Erythroblast (primary cell): ENCODE measurements at regions not wholly inside any gene's neighbourhood (a gene's known extent, or its start where the extent isn't known, plus 50 kb on each side); places are given as distances from the start of the nearest gene placed in this dataset.
A peak's percentile ranks its signal among the peaks of the same experiment; 100 is the strongest.
"Not testable (repeated sequence)": the region's sequence is repeated elsewhere in the genome, so short reads cannot be mapped to it uniquely, and the experiment has no call there.

Experiments
- DNase-seq, 2 experiments: peaks; one replicate each; lab custom pipeline; 2025; lab: John Stamatoyannopoulos, UW
- GATA1 ChIP-seq: IDR thresholded peaks from 2 replicates; pipeline ENCODE4 v1.6.1; 2011; ENCODE audit warnings: low read depth, mild to moderate bottlenecking, control low read depth, low read length, moderate library complexity
- POLR2A ChIP-seq: IDR thresholded peaks from 2 replicates; pipeline ENCODE4 v1.6.1; 2011; ENCODE audit warnings: mild to moderate bottlenecking, low read length

DNA sequence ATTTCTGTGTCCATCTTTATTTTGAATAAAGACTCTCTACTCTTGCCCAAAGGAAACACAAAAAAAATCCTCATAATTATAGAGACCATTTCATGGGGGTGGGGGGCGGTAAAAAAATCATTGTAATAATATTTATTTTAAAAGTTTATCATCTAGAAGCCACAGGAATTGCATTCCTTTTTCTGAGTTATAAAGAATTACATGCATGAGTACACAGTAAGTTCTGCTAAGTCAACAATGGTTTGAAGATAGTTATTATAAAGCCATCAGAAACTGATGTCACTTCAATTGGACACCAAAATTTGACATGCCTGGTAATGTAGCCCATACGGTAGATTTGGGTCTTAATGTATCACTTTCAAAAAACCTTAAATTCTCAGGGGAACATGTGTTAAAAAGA lies 478.1 kb upstream of the NR5A2 start:
- no peak for TF ChIP-seq POLR2A
- TF ChIP-seq GATA1: no peak
- DNase-seq: no peak

DNA sequence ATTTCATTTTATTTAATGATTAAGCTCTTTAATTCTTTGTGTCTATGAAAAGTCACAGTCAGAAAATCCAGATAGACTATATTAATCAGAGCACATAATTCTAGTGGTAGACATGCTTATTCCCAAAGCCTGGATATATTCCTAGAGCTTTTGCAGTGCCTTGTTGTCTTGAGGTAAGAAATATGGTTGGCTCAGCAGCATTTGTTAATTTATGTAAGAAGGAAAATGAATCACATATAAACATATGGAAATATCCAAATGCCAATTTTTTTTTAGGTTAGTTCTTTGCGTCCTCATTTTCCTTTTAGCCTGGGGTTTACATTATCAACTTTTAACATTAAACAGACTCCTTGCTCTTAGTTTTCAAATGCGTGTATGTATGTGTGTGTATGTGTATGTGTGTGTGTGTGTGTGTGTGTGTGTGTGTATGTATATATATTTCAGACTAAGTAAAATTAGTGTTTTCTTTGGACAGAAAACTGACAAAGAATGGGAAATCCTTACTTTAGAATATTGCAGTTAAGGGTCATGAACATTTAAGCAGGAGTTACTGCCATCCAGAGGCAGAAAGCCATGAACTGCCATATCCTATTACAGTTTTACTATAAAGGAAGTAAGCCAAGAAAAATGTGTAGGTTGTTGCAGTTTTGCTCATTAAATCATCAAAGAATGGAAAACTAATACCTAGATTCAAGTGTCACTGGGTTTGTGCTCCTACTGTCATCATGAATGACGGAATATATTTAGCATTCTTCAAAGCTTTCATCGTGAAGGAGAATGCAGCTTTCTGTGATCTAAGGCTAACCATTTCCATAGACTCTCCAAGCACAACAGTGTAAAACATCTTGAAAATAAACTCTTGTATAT lies 477.1 kb upstream of the NR5A2 start:
- no peak for DNase-seq
- TF ChIP-seq GATA1: no peak

DNA sequence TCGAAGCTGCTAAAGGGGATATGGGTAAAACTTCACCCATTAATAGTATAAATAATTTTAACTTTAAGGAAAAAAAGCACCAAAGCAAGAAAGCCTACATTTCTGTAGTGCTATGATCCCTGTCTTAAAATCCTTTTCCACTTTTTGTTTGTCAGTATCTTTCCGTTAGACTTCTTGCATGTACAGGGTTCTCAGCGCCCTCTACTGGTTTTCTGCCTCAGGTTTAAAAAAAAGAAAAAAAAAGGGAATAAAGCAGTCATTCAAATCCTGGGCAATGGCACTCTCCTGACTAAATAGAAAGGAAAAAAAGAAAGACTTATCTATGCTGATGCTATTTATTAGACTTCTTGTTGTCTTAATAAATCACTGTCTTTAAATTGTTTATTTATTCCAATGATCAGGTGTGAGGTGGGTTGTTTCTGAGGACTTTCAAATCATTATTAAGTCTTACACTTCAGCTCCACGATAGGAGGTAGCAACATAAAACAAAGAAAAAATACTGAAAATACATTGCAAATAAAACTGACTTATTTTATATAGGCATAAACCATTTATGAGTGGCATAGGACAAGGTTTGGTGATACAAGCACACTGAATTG lies 475.4 kb upstream of the NR5A2 start:
- DNase-seq: peak; percentile 49 to 67
- TF ChIP-seq POLR2A: no peak
- TF ChIP-seq GATA1: no peak

DNA sequence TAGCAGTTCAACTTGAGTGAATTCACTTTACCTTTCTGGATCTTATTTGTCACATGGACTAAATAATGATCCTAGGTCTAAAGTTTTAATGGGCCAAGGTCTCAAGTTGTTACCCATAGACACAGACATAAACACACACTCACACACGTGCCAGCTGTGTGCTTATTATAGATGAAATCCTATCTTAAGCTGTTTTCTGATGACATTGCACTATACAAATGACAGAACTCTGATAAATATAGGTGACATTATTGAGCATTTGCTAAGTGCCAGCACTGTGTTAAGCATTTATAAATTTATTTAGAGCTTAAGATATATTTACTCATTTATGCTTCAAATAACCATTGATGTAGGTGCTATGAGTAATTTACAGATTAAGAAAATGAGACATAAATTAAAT lies 474.4 kb upstream of the NR5A2 start:
- no peak for TF ChIP-seq GATA1
- TF ChIP-seq POLR2A: no peak
- DNase-seq: no peak

DNA sequence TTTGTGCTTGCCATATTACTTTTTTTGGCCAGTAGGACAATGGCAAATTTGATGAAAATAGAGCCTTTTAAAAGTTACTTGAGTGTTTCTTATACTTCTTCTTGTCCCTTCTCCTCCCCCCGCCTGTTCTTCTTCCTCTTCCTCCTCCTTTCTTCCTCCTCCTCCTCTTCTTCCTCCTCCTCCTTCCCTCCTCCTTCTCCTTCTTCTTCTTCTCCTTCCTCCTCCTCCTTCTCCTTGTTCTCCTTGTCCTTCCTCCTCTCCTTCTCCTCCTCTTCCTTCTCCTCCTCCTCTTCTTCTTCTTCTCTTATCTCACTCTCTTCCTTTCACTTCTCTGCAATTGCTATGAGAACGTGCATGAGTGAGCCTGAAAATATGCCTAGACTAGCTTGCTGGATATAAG lies 466.2 kb upstream of the NR5A2 start:
- TF ChIP-seq GATA1: no peak
- TF ChIP-seq POLR2A: no peak
- no peak for DNase-seq

DNA sequence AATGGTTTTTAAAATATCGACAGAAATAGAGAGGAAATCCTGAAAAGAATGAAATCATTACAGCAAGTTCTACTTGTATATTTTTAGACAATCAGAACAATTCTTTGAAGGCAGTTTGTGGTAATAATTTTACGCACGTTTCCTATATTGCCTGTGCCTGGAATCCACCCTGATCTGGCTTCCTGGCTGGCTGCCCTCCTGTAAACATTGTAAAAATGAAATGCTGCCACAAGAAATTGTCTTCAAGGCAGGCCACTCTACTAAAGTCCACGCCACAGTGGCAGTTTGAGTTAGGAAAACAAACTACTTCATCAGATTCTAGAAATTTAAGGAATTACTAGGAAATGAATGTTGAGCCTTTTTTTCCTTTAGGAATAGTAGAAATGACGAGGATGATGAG lies 454.5 kb upstream of the NR5A2 start:
- TF ChIP-seq POLR2A (no peak), GATA1 (no peak)
- DNase-seq: no peak

DNA sequence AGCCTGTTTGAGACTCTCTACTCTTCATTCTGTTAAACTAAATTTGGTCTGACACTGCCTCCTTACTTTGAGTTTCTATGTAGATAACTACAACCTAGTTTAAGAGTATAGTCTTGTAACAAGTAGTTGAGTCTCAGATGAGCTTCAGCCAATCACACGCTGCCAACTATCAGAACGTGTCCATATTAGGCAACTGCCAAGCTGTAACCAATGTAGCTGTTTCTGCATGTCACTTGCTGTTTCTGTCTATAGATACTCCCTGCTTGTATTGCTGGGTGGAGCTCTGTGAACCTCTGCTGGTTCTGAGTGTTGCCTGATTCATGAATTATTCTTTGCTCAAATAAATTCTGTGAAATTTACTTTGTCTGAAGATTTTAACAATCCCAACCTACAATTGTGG lies 452.6 kb upstream of the NR5A2 start:
- DNase-seq: no peak
- TF ChIP-seq GATA1 (no peak), POLR2A (no peak)

DNA sequence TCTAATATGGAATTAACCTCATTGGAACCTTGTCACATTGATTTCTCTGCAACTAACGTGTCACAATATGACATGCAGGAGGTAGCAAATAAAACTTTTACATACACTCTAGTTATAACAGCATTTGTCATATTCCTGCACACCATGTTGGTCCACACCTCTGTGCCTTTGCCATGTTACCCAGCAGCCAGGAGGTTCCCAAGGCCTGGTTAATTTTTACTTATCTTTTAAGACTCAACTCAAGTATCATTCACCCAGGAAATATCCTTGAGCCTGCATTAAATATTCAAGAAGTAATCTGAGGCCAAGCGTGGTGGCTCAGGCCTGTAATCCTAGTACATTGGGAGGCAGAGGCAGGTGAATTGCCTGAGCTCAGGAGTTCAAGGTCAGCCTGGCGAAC lies 447.2 kb upstream of the NR5A2 start:
- no peak for DNase-seq
- TF ChIP-seq GATA1 (no peak), POLR2A (no peak)

DNA sequence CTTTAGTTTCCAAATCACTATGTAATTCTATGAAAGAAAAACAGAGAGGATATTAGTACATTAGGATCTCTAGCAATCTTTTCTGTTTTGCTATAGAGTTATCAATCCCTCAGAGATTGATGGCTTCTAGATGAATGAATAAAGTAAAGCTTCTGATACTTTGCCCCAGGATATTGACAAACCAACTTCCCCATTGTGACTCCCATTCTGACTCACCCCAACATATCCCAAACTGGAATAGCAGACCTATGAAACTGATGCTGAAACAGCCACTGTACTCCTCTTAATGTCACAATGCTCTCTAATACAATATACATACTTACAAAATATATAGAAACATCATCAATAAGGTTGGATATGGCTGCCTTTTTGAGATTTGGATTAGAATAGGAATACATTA lies 442.1 kb upstream of the NR5A2 start:
- no peak for DNase-seq
- TF ChIP-seq POLR2A (no peak), GATA1 (no peak)

DNA sequence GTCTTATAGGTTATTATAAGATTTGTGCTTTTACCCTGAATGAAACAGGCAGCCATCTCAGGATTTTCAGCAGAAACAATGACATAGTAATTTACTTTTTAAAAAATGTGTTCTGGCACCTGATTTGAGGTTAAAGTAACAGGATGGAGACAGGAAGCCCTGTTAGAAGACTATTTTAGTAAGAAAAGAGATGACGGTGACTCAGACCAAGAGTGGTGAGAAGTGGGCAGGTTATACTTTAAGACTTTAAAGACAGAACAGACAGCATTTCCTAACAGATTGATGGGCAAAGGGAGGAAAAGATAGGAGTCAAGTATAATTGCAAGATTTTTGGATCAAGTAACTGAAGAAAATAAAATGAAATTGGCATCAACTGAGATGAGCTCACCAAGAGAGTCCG lies 436.8 kb upstream of the NR5A2 start:
- no peak for TF ChIP-seq POLR2A
- no peak for TF ChIP-seq GATA1
- DNase-seq: no peak

DNA sequence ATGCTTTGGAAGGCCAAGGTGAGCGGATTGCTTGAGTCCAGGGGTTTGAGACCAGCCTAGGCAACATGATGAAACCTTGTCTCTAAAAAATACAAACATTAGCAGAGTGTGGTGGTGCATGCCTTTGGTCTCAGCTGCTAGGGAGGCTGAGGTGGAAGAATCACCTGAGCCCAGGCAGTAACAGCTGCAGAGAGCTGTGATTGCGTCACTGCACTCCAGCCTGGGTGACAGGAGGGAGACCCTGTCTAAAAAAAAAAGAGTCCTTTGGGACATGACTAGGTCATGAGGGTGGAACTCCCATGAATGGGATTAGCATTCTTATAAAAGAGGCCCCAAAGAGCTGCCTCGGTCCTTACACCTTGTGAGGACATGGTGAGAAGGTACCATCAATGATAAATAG lies 436.0 kb upstream of the NR5A2 start:
- TF ChIP-seq GATA1 (no peak), POLR2A (no peak)
- no peak for DNase-seq

DNA sequence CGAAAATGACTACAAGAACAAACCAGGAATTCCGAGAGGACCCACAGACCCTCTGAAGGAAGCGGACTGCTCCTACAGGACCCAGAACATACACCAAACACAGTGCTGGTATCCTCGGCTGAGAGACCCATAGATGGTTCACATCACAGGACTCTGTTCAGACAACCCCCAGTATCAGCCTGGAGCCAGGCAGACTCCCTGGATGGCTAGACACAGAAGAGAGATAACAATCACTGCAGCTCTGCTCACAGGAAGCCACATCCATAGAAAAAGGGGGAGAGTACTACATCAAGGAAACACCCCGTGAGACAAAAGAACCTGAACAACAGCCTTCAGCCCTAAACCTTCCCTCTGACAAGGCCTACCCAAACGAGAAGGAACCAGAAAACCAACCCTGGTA lies 434.0 kb upstream of the NR5A2 start:
- TF ChIP-seq POLR2A (no peak), GATA1 (no peak)
- no peak for DNase-seq

DNA sequence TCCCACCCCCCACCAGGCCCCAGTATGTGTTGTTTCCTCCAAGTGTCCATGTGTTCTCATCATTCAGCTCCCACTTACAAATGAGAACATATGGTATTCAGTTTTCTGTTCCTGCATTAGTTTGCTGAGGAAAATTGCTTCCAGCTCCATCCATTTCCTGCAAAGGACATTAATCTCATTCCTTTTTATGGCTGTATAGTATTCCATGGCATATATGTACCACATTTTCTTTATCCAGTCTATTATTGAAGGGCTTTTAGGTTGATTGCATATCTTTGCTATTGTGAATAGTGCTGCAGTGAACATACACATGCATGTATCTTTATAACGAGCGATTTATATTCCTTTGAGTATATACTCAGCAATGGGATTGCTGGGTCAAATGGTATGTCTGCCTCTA lies 431.1 kb upstream of the NR5A2 start:
- DNase-seq: not testable (repeated sequence)

DNA sequence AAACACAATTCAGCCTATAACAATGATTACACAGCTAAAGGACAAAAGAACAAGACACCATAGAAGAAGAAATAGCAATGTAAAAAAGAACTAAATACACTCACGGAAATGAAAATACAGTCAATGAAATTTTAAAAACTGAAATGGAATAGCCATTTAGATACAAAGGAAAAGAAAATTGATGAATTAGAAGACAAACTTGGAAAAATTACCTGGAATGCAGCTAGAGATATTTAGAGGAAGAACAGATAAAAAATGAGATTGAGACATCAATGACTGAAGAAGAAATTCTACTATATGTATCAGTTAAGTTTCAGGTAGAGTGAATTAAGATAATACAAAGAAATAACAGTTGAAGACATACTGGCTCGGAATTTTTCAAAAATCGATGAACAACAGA lies 430.4 kb upstream of the NR5A2 start:
- no peak for DNase-seq
- TF ChIP-seq POLR2A (no peak), GATA1 (no peak)

DNA sequence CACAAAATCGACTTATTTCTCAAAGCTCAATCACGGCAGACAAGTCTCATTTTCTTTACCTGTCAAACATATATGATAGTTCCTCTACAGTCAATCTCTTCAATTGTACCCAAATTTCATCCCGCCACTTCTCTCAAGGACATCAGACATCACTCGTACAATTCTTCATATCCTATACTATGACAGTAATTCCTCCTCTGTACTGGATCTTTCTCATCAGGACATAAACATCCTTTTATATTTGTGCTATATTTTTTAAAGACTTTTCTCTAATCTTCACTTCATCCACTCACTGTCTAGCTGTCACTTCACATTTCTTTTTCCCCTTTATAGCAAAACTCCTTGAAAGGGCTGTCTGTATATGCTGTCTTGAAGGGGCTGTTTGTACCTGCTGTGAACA lies 419.1 kb upstream of the NR5A2 start:
- no peak for DNase-seq
- TF ChIP-seq GATA1: no peak
- no peak for TF ChIP-seq POLR2A
